Type B pancreatic cell (in vitro differentiated cells): ENCODE measurements at regions not wholly inside any gene's neighbourhood (a gene's known extent, or its start where the extent isn't known, plus 50 kb on each side); places are given as distances from the start of the nearest gene placed in this dataset.

Experiments
- DNase-seq: peaks from one replicate; pipeline ENCODE4 v3.0.0; 2021; ENCODE audit warnings: mixed read lengths; ENCODE audit not compliant: unreplicated experiment; ENCODE audit errors: extremely low spot score
- H3K27ac Mint-ChIP-seq: 2 replicates; pipeline ENCODE4 v1.8.0; 2021; ENCODE audit warnings: mild to moderate bottlenecking, mixed read lengths
- H3K27me3 Mint-ChIP-seq: 2 replicates; pipeline ENCODE4 v1.8.0; 2021; ENCODE audit warnings: mixed read lengths
- H3K36me3 Mint-ChIP-seq: 2 replicates; pipeline ENCODE4 v1.8.0; 2021; ENCODE audit warnings: mixed read lengths
- H3K4me1 Mint-ChIP-seq: one replicate; pipeline ENCODE4 v1.8.0; 2021; ENCODE audit warnings: mixed read lengths; ENCODE audit not compliant: unreplicated experiment
- H3K4me3 Mint-ChIP-seq: 2 replicates; pipeline ENCODE4 v1.8.0; 2021; ENCODE audit warnings: mild to moderate bottlenecking, mixed read lengths
- H3K9me3 Mint-ChIP-seq: 2 replicates; pipeline ENCODE4 v1.8.0; 2021; ENCODE audit warnings: mixed read lengths
- TF ChIP-seq, protein P1 (sequence below): fragments of 200-600 bp; sonication (generic); conservative IDR thresholded peaks from 2 replicates; pipeline ENCODE4 v1.5.0; 2021; ENCODE audit warnings: antibody characterized with exemption, mild to moderate bottlenecking

GRCh38 chr2:64803776-64804175 lies 150.1 kb upstream of the SERTAD2 start:
- no peaks in the 10 kb centered on the region for H3K36me3 Mint-ChIP-seq
- no peaks in the 10 kb centered on the region for H3K9me3 Mint-ChIP-seq
- no peak for DNase-seq
- H3K27ac Mint-ChIP-seq, result no peak overlapping the region
- no peaks in the 10 kb centered on the region for H3K27me3 Mint-ChIP-seq
- H3K4me1 Mint-ChIP-seq, result peaks cover 3% of the 10 kb centered on the region
- TF ChIP-seq, protein P1, sequence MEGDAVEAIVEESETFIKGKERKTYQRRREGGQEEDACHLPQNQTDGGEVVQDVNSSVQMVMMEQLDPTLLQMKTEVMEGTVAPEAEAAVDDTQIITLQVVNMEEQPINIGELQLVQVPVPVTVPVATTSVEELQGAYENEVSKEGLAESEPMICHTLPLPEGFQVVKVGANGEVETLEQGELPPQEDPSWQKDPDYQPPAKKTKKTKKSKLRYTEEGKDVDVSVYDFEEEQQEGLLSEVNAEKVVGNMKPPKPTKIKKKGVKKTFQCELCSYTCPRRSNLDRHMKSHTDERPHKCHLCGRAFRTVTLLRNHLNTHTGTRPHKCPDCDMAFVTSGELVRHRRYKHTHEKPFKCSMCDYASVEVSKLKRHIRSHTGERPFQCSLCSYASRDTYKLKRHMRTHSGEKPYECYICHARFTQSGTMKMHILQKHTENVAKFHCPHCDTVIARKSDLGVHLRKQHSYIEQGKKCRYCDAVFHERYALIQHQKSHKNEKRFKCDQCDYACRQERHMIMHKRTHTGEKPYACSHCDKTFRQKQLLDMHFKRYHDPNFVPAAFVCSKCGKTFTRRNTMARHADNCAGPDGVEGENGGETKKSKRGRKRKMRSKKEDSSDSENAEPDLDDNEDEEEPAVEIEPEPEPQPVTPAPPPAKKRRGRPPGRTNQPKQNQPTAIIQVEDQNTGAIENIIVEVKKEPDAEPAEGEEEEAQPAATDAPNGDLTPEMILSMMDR, result no peak
- no peak overlapping the region for H3K4me3 Mint-ChIP-seq

- DNase-seq, result no peak
- Mint-ChIP-seq H3K4me1 (no peaks in the 10 kb centered on the region), H3K36me3 (no peaks in the 10 kb centered on the region), H3K9me3 (no peaks in the 10 kb centered on the region), H3K27me3 (no peaks in the 10 kb centered on the region), H3K27ac (no peak overlapping the region), H3K4me3 (no peak overlapping the region)
- TF ChIP-seq, protein P1, result no peak
Measured at GRCh38 chr2:64804651-64805050, 150.9 kb upstream of the SERTAD2 start.

GRCh38 chr2:64807417-64807816 lies 153.7 kb upstream of the SERTAD2 start:
- H3K27ac Mint-ChIP-seq, result no peak overlapping the region
- peaks cover 4% of the 10 kb centered on the region for H3K27me3 Mint-ChIP-seq
- H3K36me3 Mint-ChIP-seq, result no peaks in the 10 kb centered on the region
- no peak overlapping the region for H3K4me3 Mint-ChIP-seq
- no peaks in the 10 kb centered on the region for H3K4me1 Mint-ChIP-seq
- TF ChIP-seq, protein P1, result no peak
- H3K9me3 Mint-ChIP-seq, result no peaks in the 10 kb centered on the region
- DNase-seq, result no peak

- H3K27ac Mint-ChIP-seq, result no peak overlapping the region
- no peak overlapping the region for H3K4me3 Mint-ChIP-seq
- peaks cover 4% of the 10 kb centered on the region for H3K27me3 Mint-ChIP-seq
- no peak for DNase-seq
- H3K9me3 Mint-ChIP-seq, result no peaks in the 10 kb centered on the region
- no peaks in the 10 kb centered on the region for H3K4me1 Mint-ChIP-seq
- TF ChIP-seq, protein P1, result no peak
- H3K36me3 Mint-ChIP-seq, result no peaks in the 10 kb centered on the region
Measured at GRCh38 chr2:64808092-64808491, 154.4 kb upstream of the SERTAD2 start.

GRCh38 chr2:64808754-64809153 lies 155.0 kb upstream of the SERTAD2 start:
- Mint-ChIP-seq H3K36me3 (no peaks in the 10 kb centered on the region), H3K27me3 (peaks cover 4% of the 10 kb centered on the region), H3K27ac (no peak overlapping the region), H3K4me1 (no peaks in the 10 kb centered on the region), H3K9me3 (no peaks in the 10 kb centered on the region), H3K4me3 (no peak overlapping the region)
- DNase-seq, result no peak
- TF ChIP-seq, protein P1, result no peak

DNA sequence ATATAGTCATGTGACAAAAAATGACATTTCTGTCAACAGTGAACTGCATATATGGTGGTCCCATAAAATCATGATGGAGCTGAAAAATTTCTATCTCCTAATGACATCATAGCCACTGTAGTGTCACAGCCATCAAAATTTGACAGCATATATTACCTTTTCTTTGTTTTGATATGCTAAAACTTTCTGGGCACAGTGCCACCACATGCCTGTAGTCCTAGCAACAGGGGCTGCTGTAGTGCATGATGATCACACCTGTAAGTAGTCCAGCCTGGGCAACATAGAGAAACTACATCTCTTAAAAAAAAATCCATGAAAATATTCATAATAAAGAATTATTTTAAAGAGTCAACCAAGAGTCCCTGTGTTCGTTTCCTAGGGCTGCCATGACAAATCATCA lies 155.5 kb upstream of the SERTAD2 start:
- Mint-ChIP-seq H3K36me3 (no peaks in the 10 kb centered on the region), H3K4me3 (no peak overlapping the region), H3K27ac (no peak overlapping the region), H3K9me3 (no peaks in the 10 kb centered on the region), H3K27me3 (peaks cover 4% of the 10 kb centered on the region), H3K4me1 (no peaks in the 10 kb centered on the region)
- TF ChIP-seq, protein P1, result no peak
- DNase-seq, result no peak
